Dermis microvascular lymphatic vessel endothelial cell (primary cell): ENCODE measurements at regions not wholly inside any gene's neighbourhood (a gene's known extent, or its start where the extent isn't known, plus 50 kb on each side); places are given as distances from the start of the nearest gene placed in this dataset.

Experiments
- DNase-seq, 2 donors: peaks; one replicate each; pipeline versions ENCODE4 v3.0.0 to v3.0.0-alpha.2; 2010; ENCODE audit warnings: low read depth in 2 of 2

GRCh38 chr21:33155005-33155404 lies 74.7 kb upstream of the IFNAR2 start:
- no peak for DNase-seq

- DNase-seq: no peak
These were observed 74.3 kb upstream of the IFNAR2 start for GRCh38 chr21:33155422-33155821.

- DNase-seq: no peak
These were observed 72.4 kb upstream of the IFNAR2 start for GRCh38 chr21:33157303-33157702.

- DNase-seq: no peak
These were observed 71.1 kb upstream of the IFNAR2 start for GRCh38 chr21:33158654-33159053.

DNA sequence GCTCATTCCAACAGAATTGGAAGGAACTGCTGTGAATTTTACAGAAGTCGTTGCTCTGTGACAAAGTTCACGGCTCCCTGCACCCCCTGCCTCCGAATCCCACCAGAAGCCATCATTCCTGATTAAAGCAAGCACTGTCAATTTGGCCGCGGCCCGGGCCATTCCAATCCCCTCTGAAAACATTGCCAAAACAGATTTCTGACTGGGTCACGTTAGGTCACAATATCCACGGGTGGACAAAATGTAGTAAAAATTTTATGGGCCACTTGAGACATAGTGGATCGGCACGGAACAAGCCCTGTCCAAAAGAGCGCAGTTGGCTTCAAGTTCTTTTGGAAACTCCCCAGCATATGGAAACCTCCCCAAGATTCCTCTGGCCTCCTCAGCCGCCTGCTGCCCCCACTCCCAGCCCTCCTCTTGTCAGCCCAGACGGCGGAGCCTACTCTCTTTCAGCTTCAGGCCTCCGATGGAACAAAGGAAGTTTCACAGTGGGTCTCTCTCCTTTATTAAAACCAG lies 67.2 kb upstream of the IFNAR2 start:
- no peak for DNase-seq

- DNase-seq: no peak
These were observed 60.9 kb upstream of the IFNAR2 start for GRCh38 chr21:33168886-33169285.

- no peak for DNase-seq
These were observed 60.4 kb upstream of the IFNAR2 start for GRCh38 chr21:33169359-33169758.

DNA sequence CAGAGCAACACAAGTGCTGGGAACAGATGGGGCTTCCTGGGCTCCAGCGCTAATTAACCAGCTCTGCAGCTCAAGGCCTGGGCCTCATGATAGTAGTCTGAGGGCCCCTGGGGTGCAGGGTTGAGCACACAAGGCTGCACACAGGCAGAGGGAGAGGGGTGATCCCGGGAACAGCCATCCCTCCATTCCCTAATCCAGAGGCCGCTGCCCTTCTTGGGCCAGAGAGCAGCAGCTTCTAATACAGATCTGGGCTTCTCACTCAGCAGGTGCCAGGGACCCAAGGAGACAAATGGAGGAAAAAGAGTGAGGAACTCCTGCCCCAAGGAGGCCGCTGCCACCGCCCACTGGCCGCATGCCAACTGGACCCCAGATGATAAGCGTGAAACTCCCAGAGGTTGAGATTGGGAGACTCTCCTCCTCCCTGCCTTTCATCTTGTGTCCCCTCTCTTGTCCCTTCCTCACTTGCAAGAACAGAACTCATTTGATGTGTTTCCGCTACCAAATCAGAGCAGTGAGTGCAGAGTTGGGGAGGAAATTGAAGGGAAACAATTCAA lies 58.0 kb upstream of the IFNAR2 start:
- DNase-seq: no peak

DNA sequence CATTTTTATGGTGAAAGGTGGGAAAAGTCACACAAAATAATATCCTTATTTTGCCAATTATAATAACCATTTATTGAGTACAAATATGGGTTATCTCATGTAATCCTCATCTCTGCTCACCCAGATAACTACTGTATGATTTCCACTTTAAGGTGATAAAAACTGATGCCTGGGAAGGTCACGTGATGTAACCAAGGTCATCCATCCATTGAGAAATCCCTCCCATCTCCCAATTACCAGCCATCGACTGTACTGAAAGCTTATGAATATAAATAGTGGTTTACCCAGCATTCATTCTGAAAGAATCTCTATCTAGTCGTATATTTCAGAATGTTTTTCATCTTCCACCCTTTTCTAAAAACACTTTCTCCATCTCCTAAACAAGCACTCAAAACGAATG lies 55.0 kb upstream of the IFNAR2 start:
- DNase-seq: no peak
